GM12872 (cell line): ENCODE measurements at regions not wholly inside any gene's neighbourhood (a gene's known extent, or its start where the extent isn't known, plus 50 kb on each side); places are given as distances from the start of the nearest gene placed in this dataset.

ENCODE experiments used
- TF ChIP-seq, protein P1 (sequence below): IDR thresholded peaks from 3 replicates; pipeline ENCODE4 v1.5.1; 2011; ENCODE audit warnings: low read depth, mild to moderate bottlenecking, low read length, moderate library complexity; ENCODE audit not compliant: insufficient read depth

DNA sequence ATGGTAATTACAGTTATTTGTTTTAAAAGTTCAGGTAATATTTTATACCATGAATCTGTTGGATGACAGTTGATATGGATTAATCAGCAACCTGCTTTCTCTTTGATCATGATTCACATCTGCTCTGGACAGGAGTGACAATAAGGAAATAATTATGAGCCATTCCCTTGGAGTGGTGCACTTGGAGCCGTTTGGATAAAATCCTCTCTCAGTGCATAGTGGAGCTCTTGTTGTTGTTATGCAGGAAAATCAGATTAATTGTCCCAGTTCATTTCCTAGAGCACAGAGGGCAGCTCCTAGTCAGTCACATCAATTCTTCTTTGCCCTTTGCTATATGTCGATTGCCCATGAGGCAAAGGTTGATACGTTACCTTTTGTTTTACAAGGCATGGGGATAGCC, 668.3 kb upstream of the NR3C2 start:
- TF ChIP-seq, protein P1, sequence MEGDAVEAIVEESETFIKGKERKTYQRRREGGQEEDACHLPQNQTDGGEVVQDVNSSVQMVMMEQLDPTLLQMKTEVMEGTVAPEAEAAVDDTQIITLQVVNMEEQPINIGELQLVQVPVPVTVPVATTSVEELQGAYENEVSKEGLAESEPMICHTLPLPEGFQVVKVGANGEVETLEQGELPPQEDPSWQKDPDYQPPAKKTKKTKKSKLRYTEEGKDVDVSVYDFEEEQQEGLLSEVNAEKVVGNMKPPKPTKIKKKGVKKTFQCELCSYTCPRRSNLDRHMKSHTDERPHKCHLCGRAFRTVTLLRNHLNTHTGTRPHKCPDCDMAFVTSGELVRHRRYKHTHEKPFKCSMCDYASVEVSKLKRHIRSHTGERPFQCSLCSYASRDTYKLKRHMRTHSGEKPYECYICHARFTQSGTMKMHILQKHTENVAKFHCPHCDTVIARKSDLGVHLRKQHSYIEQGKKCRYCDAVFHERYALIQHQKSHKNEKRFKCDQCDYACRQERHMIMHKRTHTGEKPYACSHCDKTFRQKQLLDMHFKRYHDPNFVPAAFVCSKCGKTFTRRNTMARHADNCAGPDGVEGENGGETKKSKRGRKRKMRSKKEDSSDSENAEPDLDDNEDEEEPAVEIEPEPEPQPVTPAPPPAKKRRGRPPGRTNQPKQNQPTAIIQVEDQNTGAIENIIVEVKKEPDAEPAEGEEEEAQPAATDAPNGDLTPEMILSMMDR, result no peak

DNA sequence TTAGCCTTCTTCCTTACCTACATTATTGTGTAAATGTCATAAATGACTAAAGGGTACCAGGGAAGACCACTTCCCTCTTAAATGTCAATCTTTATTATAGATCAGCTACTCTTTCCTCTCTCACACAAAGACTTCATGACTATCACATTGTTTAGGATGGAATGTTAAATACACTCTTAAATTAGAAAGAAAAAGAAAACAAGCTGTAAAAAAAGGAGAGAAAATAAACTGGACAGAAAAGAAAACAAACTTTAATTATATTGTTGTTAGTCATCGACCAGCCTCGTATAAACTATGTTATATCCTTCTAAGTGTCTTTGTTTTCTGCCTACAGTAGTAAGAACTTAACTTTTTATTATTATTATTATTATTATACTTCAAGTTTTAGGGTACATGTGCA, 666.4 kb upstream of the NR3C2 start:
- TF ChIP-seq, protein P1, result no peak

DNA sequence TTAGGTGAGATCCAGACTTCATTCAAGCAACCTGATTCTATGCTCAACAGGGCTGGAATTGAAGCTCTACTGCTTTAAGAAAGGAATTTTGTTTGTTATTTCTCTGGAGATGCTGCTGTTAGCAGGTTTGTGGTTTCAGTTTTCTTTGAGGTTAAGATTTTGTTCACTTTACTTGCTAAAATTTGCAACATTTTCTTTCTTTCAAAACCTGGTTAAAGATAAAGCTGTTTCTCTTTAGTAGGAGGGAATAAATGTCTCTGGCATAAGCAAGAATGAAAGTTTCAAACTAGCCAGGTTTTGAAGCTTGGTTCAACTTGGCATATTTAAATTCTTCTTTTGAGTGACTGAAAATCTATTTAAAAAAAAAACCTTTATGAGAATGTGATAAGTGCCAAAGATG, 660.6 kb upstream of the NR3C2 start:
- TF ChIP-seq, protein P1, result no peak

DNA sequence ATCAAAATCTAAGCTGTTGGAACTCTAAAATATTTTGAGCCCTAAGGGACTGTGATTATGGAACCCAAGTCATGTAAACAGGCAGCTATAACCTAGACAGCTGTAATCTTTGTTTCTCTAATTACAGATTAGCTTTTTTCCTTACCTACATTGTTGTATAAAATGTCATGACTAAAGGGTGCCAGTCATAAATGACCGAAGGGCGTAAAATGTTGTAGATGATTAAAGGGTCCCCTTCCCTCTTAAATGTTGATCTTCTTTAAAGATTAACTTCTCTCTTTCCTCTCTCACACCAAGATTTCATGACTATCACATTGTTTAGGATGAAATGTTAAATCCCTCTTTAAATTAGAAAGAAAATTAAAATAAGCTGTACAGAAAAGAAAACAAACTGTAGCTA, 659.4 kb upstream of the NR3C2 start:
- TF ChIP-seq, protein P1, result no peak

DNA sequence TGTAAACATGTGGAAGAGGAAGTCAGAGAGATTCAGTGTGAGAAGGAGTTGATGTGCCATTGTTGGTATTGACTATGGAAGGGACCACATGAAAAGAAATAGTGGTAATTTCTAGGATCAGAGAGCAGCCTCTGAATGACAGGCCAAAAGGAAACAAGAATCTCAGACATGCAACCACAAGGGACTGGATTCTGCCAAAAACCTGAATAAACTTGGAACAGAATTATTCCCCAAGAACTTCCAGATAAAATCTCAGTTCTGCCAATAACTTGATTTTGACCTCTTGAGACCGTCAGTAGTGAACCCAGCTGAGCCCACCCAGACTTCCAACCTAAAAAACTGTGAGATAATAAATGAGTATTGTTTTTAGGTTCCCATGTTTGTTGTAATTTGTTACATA, 653.6 kb upstream of the NR3C2 start:
- TF ChIP-seq, protein P1, result no peak

DNA sequence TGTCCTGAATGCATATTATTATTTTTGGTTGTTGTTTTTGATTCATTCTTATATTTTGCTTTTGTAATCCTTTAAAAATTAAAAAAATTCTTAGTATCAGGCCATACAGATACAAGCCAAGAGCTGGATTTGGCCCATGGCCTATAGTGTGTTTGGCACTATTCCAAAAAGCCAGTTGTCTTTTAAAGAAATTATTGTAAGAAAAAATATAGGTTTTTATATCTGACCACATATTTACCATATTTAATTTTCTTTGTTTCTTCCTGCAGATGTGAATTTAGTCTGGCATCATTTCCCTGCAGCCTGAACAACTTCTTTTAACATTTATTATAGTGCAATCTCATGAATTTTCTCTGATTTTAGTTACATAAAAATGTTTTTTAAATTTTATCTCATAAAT, 652.8 kb upstream of the NR3C2 start:
- TF ChIP-seq, protein P1, result no peak

DNA sequence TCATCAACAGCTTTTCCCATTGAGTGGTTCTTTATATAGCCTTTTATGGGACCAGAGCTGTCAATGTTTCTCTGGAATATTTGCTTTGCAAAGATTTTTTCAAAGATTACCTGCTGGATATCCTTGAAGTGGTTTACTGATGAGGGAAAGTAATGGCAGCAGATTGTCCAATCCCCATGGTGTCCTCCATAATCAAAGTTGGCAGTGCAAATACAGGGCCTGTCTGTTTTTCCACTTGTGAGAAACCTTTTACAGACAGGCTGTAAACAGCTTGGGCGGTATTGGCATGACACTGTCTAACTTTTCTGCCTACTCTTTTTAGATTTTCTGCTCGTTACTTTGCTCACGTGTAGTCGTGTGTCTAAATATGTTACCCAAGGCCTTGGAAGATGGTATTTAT, 641.9 kb upstream of the NR3C2 start:
- TF ChIP-seq, protein P1, result no peak

DNA sequence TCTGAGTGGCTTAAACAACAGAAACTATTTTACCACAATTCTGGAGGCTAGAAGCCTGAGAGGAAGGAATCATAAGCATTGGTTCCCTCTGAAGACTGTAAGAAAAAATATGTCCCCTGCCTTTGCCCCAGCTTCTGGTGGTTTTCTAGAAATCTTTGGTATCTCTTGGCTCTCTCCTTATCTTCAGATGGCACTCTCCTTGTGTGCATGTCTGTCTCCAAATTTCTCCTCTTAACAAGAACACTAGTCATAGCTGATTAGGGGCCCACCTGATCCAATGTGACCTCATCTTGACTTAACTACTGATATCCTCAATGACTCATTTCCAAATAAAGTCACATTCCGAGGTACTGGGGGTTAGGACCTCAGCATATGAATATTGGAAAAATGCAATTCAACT, 635.0 kb upstream of the NR3C2 start:
- TF ChIP-seq, protein P1, result no peak
